A549 (cell line): ENCODE measurements at regions not wholly inside any gene's neighbourhood (a gene's known extent, or its start where the extent isn't known, plus 50 kb on each side); places are given as distances from the start of the nearest gene placed in this dataset.

Source experiments
- ATAC-seq, 2 experiments: fragments of 200-7000 bp in 1 of 2; fragments of >200 bp in 1 of 2; cut with Nextera tagmentation in 1 of 2; cut with Tn5 transposase in 1 of 2; 3 replicates each; pipeline versions ENCODE4 v1.8.0 to v1.9.1; 2018 to 2020; ENCODE audit warnings: mild to moderate bottlenecking in 1 of 2, moderate library complexity in 1 of 2
- CTCF ChIA-PET: fragments of 300-600 bp; sonication (Branson Sonifier 250); formaldehyde crosslinking; extraction: SDS; loops from one replicate; lab custom pipeline; 2021; ENCODE audit warnings: antibody characterized with exemption, inconsistent platforms; lab: Yijun Ruan, JAX
- POLR2A ChIA-PET: fragments of 350-600 bp; formaldehyde crosslinking; extraction: SDS; loops from one replicate; lab custom pipeline; 2021; ENCODE audit warnings: antibody characterized with exemption, inconsistent platforms; lab: Yijun Ruan, JAX
- DNase-seq, 2 experiments: peaks; one replicate each; pipeline versions ENCODE4 v3.0.0 to v3.0.0-alpha.2; 2011 to 2016; ENCODE audit warnings: low read depth in 1 of 2, low spot score in 1 of 2
- FAIRE-seq: peaks from 2 replicates; lab custom pipeline; 2011; peaks lifted over from hg19 to GRCh38; lab: Jason Lieb, UNC
- H3K27ac ChIP-seq, 2 experiments: fragments of >200 bp; sonication (Bioruptor Twin); formaldehyde crosslinking; 3 replicates each; pipeline ENCODE4 v1.5.1; 2016 to 2017
- H3K4me1 ChIP-seq: fragments of >200 bp; sonication (Bioruptor Twin); formaldehyde crosslinking; 3 replicates; pipeline ENCODE4 v1.6.1; 2016
- H3K4me2 ChIP-seq: fragments of >200 bp; sonication (Bioruptor Twin); formaldehyde crosslinking; 3 replicates; pipeline ENCODE4 v1.6.1; 2016
- H3K4me3 ChIP-seq: fragments of >200 bp; sonication (Bioruptor Twin); formaldehyde crosslinking; 3 replicates; pipeline ENCODE4 v1.5.1; 2016
- H3K9me3 ChIP-seq: fragments of >200 bp; sonication (Bioruptor Twin); formaldehyde crosslinking; 3 replicates; pipeline ENCODE4 v1.6.1; 2016
- BHLHE40 ChIP-seq: IDR thresholded peaks from 2 replicates; pipeline ENCODE4 v1.6.1; 2012; ENCODE audit warnings: low read depth, low read length, inconsistent platforms
- E2F6 ChIP-seq: IDR thresholded peaks from 2 replicates; pipeline ENCODE4 v1.6.1; 2012; ENCODE audit warnings: low read depth, borderline replicate concordance
- EHF ChIP-seq: fragments of 250-450 bp; sonication (Bioruptor Pico); IDR thresholded peaks from 2 replicates; pipeline ENCODE4 v1.5.0; 2020; ENCODE audit warnings: mild to moderate bottlenecking
- FOSL2 ChIP-seq, 2 experiments: fragments of 450-650 bp in 1 of 2; fragments of >200 bp in 1 of 2; sonication (Bioruptor Twin) in 1 of 2; formaldehyde crosslinking; IDR thresholded peaks; 2 replicates each; pipeline versions ENCODE4 v1.5.0 to v1.6.1; 2016 to 2020; ENCODE audit warnings: mild to moderate bottlenecking in 1 of 2, moderate library complexity in 1 of 2
- FOXS1 ChIP-seq: fragments of 250-450 bp; sonication (Bioruptor Pico); IDR thresholded peaks from 2 replicates; pipeline ENCODE4 v1.5.0; 2020; ENCODE audit warnings: mild to moderate bottlenecking, moderate library complexity
- HDAC2 ChIP-seq: fragments of 200-600 bp; sonication (generic); IDR thresholded peaks from 2 replicates; pipeline ENCODE4 v1.6.1; 2016
- HOXA7 ChIP-seq: fragments of 250-450 bp; sonication (Bioruptor Pico); IDR thresholded peaks from 2 replicates; pipeline ENCODE4 v1.5.0; 2020; ENCODE audit warnings: mild to moderate bottlenecking, moderate library complexity
- HOXB13 ChIP-seq: fragments of 250-450 bp; sonication (Bioruptor Pico); IDR thresholded peaks from 2 replicates; pipeline ENCODE4 v1.5.0; 2020; ENCODE audit warnings: low read depth, mild to moderate bottlenecking, moderate library complexity
- HOXB5 ChIP-seq: fragments of 250-450 bp; sonication (Bioruptor Pico); IDR thresholded peaks from 2 replicates; pipeline ENCODE4 v1.5.0; 2020; ENCODE audit warnings: mild to moderate bottlenecking, moderate library complexity
- NPAS2 ChIP-seq: fragments of 250-450 bp; sonication (Bioruptor Pico); IDR thresholded peaks from 2 replicates; pipeline ENCODE4 v1.8.0; 2022; ENCODE audit warnings: mild to moderate bottlenecking, moderate library complexity, borderline replicate concordance
- NR3C1 ChIP-seq: fragments of >200 bp; sonication (Bioruptor Twin); formaldehyde crosslinking; IDR thresholded peaks from 3 replicates; pipeline ENCODE4 v1.6.1; 2017
- RAD21 ChIP-seq, 2 experiments: fragments of >200 bp in 1 of 2; sonication (Bioruptor Twin) in 1 of 2; formaldehyde crosslinking in 1 of 2; IDR thresholded peaks in 1 of 2; conservative IDR thresholded peaks in 1 of 2; 2 replicates in 1 of 2; 3 replicates in 1 of 2; pipeline ENCODE4 v1.6.1; 2012 to 2018; ENCODE audit warnings: inconsistent platforms in 1 of 2
- REST ChIP-seq: fragments of 200-600 bp; sonication (generic); IDR thresholded peaks from 2 replicates; pipeline ENCODE4 v1.6.1; 2016; ENCODE audit warnings: antibody characterized with exemption, mild to moderate bottlenecking, moderate library complexity
- RNF2 ChIP-seq: fragments of 200-600 bp; sonication (generic); IDR thresholded peaks from 2 replicates; pipeline ENCODE4 v1.6.1; 2016; ENCODE audit warnings: low read depth, mild to moderate bottlenecking, antibody characterized with exemption, moderate library complexity, borderline replicate concordance
- ZSCAN20 ChIP-seq: fragments of 250-450 bp; sonication (Bioruptor Pico); IDR thresholded peaks from 2 replicates; pipeline ENCODE4 v1.8.0; 2022; ENCODE audit warnings: mild to moderate bottlenecking, moderate library complexity
- WGBS: methylation state at CpG from one replicate; pipeline ENCODE4 v1.1.6; 2017; ENCODE audit errors: missing lambda C conversion rate; 5-methylcytosine and 5-hydroxymethylcytosine counted together
- TF ChIP-seq, protein P1 (sequence below): IDR thresholded peaks from 2 replicates; pipeline ENCODE4 v1.6.1; 2012
- TF ChIP-seq, protein P2 (sequence below): fragments of >200 bp; sonication (Bioruptor Twin); formaldehyde crosslinking; IDR thresholded peaks from 3 replicates; pipeline ENCODE4 v1.5.1; 2016
- TF ChIP-seq, protein P3 (sequence below): fragments of 150-350 bp; IDR thresholded peaks from 2 replicates; pipeline ENCODE4 v1.6.1; 2014; ENCODE audit warnings: low read depth, mild to moderate bottlenecking, low read length

- 6% methylated on average over 14 of the region's 14 CpGs for WGBS
- TF ChIP-seq BHLHE40 (no peak), HOXB13 (no peak), REST (no peak), RAD21 (conservative IDR thresholded peaks at IDR 0.05 in 1 of 2, IDR thresholded peaks at IDR 0.05 in 1 of 2) (peak in 1 of 2 experiments; percentile 36; a peak in 2 of 5 replicates), HDAC2 (no peak), RNF2 (no peak), HOXA7 (CRISPR knock-in tag) (no peak), E2F6 (peak; percentile 82; the same call in 1 of the 2 replicates)
- TF ChIP-seq, protein P1, sequence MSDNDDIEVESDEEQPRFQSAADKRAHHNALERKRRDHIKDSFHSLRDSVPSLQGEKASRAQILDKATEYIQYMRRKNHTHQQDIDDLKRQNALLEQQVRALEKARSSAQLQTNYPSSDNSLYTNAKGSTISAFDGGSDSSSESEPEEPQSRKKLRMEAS: peak; percentile 91
- TF ChIP-seq, all 56 proteins: peak for 3
- POLR2A ChIA-PET: no interaction called here
- H3K4me3 ChIP-seq: no peak overlapping the region
- no peaks in the 10 kb centered on the region for H3K9me3 ChIP-seq
- no peak overlapping the region for H3K4me2 ChIP-seq
- FAIRE-seq (no peak), ATAC-seq (peak in 1 of 2 experiments; percentile 85; a peak in 3 of 6 replicates), DNase-seq (peak; percentile 18 to 75)
- no peak overlapping the region for H3K27ac ChIP-seq
- H3K4me1 ChIP-seq: no peaks in the 10 kb centered on the region
- CTCF ChIA-PET: no interaction called here
Observed at GRCh38 chr12:125773033-125773640, 707.9 kb downstream of the AACS start.

DNA sequence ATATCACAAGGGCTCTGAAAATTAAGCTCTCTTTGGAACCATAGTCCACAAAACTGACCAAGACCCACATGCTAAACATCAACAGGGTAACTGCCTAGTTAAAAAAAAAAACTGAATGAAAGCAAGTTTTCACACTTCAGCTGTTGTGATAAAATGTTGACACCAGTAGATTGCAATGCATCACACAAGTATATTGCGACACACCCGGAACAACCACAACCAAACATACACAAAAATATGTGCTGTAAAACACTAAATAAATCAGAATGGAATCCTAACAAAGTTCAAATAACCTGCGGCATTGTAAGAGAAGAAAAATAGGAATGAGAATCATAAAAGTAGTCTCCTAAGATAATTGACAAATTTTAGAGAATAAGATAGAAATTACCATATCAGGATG is 710.3 kb downstream of the AACS start:
- 44% methylated on average over 3 of the region's 3 CpGs for WGBS
- Histone ChIP-seq H3K4me1 (no peaks in the 10 kb centered on the region), H3K4me2 (no peak overlapping the region), H3K4me3 (no peak overlapping the region), H3K9me3 (no peaks in the 10 kb centered on the region), H3K27ac (no peak overlapping the region)
- no peak for ATAC-seq
- CTCF ChIA-PET: no interaction called here
- no peak for FAIRE-seq
- no peak for TF ChIP-seq EHF (CRISPR knock-in tag)
- TF ChIP-seq FOXS1: no peak
- no peak for TF ChIP-seq ZSCAN20 (CRISPR knock-in tag)
- TF ChIP-seq NR3C1: no peak
- TF ChIP-seq, protein P2, sequence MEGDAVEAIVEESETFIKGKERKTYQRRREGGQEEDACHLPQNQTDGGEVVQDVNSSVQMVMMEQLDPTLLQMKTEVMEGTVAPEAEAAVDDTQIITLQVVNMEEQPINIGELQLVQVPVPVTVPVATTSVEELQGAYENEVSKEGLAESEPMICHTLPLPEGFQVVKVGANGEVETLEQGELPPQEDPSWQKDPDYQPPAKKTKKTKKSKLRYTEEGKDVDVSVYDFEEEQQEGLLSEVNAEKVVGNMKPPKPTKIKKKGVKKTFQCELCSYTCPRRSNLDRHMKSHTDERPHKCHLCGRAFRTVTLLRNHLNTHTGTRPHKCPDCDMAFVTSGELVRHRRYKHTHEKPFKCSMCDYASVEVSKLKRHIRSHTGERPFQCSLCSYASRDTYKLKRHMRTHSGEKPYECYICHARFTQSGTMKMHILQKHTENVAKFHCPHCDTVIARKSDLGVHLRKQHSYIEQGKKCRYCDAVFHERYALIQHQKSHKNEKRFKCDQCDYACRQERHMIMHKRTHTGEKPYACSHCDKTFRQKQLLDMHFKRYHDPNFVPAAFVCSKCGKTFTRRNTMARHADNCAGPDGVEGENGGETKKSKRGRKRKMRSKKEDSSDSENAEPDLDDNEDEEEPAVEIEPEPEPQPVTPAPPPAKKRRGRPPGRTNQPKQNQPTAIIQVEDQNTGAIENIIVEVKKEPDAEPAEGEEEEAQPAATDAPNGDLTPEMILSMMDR: no peak
- no peak for TF ChIP-seq NPAS2 (CRISPR knock-in tag)
- TF ChIP-seq HOXB5: no peak
- TF ChIP-seq RAD21 (conservative IDR thresholded peaks at IDR 0.05 in 1 of 2, IDR thresholded peaks at IDR 0.05 in 1 of 2): no peak
- TF ChIP-seq FOSL2 (IDR thresholded peaks at IDR 0.05): no peak
- no peak for TF ChIP-seq FOSL2 (CRISPR knock-in tag; IDR thresholded peaks at IDR 0.05)
- TF ChIP-seq BHLHE40: no peak
- TF ChIP-seq, protein P3, sequence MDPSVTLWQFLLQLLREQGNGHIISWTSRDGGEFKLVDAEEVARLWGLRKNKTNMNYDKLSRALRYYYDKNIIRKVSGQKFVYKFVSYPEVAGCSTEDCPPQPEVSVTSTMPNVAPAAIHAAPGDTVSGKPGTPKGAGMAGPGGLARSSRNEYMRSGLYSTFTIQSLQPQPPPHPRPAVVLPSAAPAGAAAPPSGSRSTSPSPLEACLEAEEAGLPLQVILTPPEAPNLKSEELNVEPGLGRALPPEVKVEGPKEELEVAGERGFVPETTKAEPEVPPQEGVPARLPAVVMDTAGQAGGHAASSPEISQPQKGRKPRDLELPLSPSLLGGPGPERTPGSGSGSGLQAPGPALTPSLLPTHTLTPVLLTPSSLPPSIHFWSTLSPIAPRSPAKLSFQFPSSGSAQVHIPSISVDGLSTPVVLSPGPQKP: no peak
- POLR2A ChIA-PET: no interaction called here
- DNase-seq: no peak
